HepG2 (cell line): ENCODE measurements at regions not wholly inside any gene's neighbourhood (a gene's known extent, or its start where the extent isn't known, plus 50 kb on each side); places are given as distances from the start of the nearest gene placed in this dataset.

Experiments
- ATAC-seq: fragments of 200-7000 bp; cut with Tn5 transposase; 3 replicates; pipeline ENCODE4 v1.9.1; 2020; ENCODE audit warnings: mild to moderate bottlenecking, moderate library complexity
- BruUV-seq: library from RNA; stranded (reverse); fragments of 400-500 nt; replicated peaks from 2 replicates; lab custom pipeline; 2021; lab: Mats Ljungman, UMichigan
- CTCF ChIA-PET: fragments of 300-600 bp; formaldehyde crosslinking; extraction: SDS; loops from one replicate; lab custom pipeline; 2021; ENCODE audit warnings: low total read pairs, inconsistent platforms, low intra/inter-chr PET ratio; lab: Yijun Ruan, JAX
- POLR2A ChIA-PET: fragments of 350-600 bp; sonication (Branson Sonifier 250); formaldehyde crosslinking; loops from one replicate; lab custom pipeline; 2020; ENCODE audit warnings: antibody characterized with exemption, inconsistent platforms; lab: Yijun Ruan, JAX
- DNase-seq: peaks from one replicate; pipeline ENCODE4 v3.0.0-alpha.2; 2015; ENCODE audit warnings: low spot score
- FAIRE-seq: peaks from 3 replicates; lab custom pipeline; 2011; peaks lifted over from hg19 to GRCh38; lab: Jason Lieb, UNC
- H2AFZ ChIP-seq: one replicate; pipeline ENCODE4 v1.6.1; 2011; ENCODE audit warnings: low read length, inconsistent platforms
- H3K27ac ChIP-seq: fragments of 300-600 bp; 3 replicates; pipeline ENCODE4 v1.8.0; 2011; ENCODE audit warnings: mixed run types, mild to moderate bottlenecking, mixed read lengths, low read length, inconsistent platforms; ENCODE audit not compliant: insufficient read depth; ENCODE audit errors: extremely low read length
- H3K27me3 ChIP-seq, 2 experiments: fragments of 200-600 bp in 1 of 2; 2 replicates in 1 of 2; 3 replicates in 1 of 2; pipeline versions ENCODE4 v1.6.0 to v1.8.0; 2011; ENCODE audit warnings: low read length in 2 of 2, mild to moderate bottlenecking in 2 of 2, moderate library complexity in 2 of 2, inconsistent platforms in 1 of 2; ENCODE audit not compliant: insufficient read depth in 2 of 2, control insufficient read depth in 1 of 2
- H3K36me3 ChIP-seq, 2 experiments: fragments of 200-600 bp in 1 of 2; replicated peaks in 1 of 2; 2 replicates in 1 of 2; 3 replicates in 1 of 2; pipeline versions ENCODE4 v1.5.1 to v1.8.0; 2011; ENCODE audit warnings: low read length in 2 of 2, inconsistent platforms in 1 of 2; ENCODE audit not compliant: insufficient read depth in 2 of 2, control insufficient read depth in 1 of 2
- H3K4me1 ChIP-seq: 2 replicates; pipeline ENCODE4 v1.5.1; 2012; ENCODE audit warnings: low read length, inconsistent platforms; ENCODE audit not compliant: insufficient read depth
- H3K4me2 ChIP-seq: 2 replicates; pipeline ENCODE4 v1.6.0; 2011; ENCODE audit warnings: low read depth, low read length, inconsistent platforms
- H3K4me3 ChIP-seq, 3 experiments: fragments of 200-600 bp in 1 of 3; sonication (generic), shearing (Covaris generic) in 1 of 3; replicated peaks in 1 of 3; 2 replicates each; pipeline ENCODE4 v1.5.1; 2011 to 2016; ENCODE audit warnings: low read length in 3 of 3, inconsistent platforms in 2 of 3, low read depth in 2 of 3, mild to moderate bottlenecking in 2 of 3, control low read depth in 1 of 3, mixed read lengths in 1 of 3; ENCODE audit not compliant: insufficient read depth in 1 of 3
- H3K79me2 ChIP-seq: one replicate; pipeline ENCODE4 v1.6.1; 2011; ENCODE audit warnings: low read length, inconsistent platforms; ENCODE audit not compliant: insufficient read depth
- H3K9ac ChIP-seq: 2 replicates; pipeline ENCODE4 v1.6.0; 2011; ENCODE audit warnings: mild to moderate bottlenecking, low read depth, low read length, inconsistent platforms; ENCODE audit not compliant: insufficient read depth
- H3K9me3 ChIP-seq: 2 replicates; pipeline ENCODE4 v1.5.1; 2012; ENCODE audit warnings: mild to moderate bottlenecking, low read length
- H4K20me1 ChIP-seq: 2 replicates; pipeline ENCODE4 v1.6.0; 2011; ENCODE audit warnings: inconsistent platforms, mild to moderate bottlenecking, low read length, moderate library complexity; ENCODE audit not compliant: insufficient read depth
- CEBPB ChIP-seq: IDR thresholded peaks from 2 replicates; pipeline ENCODE4 v1.6.1; 2011; ENCODE audit warnings: low read depth, low read length, improper control_type of control experiment, borderline replicate concordance
- KDM2A ChIP-seq: sonication (generic); formaldehyde crosslinking; IDR thresholded peaks from 2 replicates; pipeline ENCODE4 v1.4.0; 2020; ENCODE audit warnings: low read depth, missing genetic modification reagents, borderline replicate concordance
- MAFK ChIP-seq, 2 experiments: IDR thresholded peaks in 1 of 2; conservative IDR thresholded peaks in 1 of 2; 2 replicates each; pipeline ENCODE4 v1.6.1; 2011; ENCODE audit warnings: improper control_type of control experiment in 2 of 2, low read length in 2 of 2
- ZEB1 ChIP-seq: IDR thresholded peaks from 2 replicates; pipeline ENCODE4 v1.6.1; 2012; ENCODE audit warnings: mild to moderate bottlenecking, low read depth, inconsistent platforms; ENCODE audit not compliant: insufficient replicate concordance
- ZNF549 ChIP-seq: sonication (generic); formaldehyde crosslinking; IDR thresholded peaks from 2 replicates; pipeline ENCODE4 v1.5.0; 2020; ENCODE audit warnings: missing genetic modification reagents
- WGBS: methylation state at CpG from one replicate; pipeline ENCODE4 v1.1.6; 2017; ENCODE audit warnings: low lambda C conversion rate; 5-methylcytosine and 5-hydroxymethylcytosine counted together
- in situ Hi-C: cut with HindIII; loops from 2 replicates; pipeline ENCODE4 v1.10.0; 2017; ENCODE audit warnings: low pct_unique_long_range_greater_than_20kb; ENCODE audit not compliant: extremely low pct_ligation_motif_present
- intact Hi-C: fragments of 100-400 bp; cut with micrococcal nuclease; formaldehyde crosslinking; loops from one replicate; pipeline ENCODE4 v1.10.0; 2022; ENCODE audit not compliant: unreplicated experiment
- TF ChIP-seq, protein P1 (sequence below), 2 experiments: sonication (generic) in 1 of 2; formaldehyde crosslinking in 1 of 2; IDR thresholded peaks; 2 replicates each; pipeline versions ENCODE4 v1.5.1 to v1.6.1; 2011 to 2020; ENCODE audit warnings: borderline replicate concordance in 1 of 2, low read depth in 1 of 2, low read length in 1 of 2, mild to moderate bottlenecking in 1 of 2, missing genetic modification reagents in 1 of 2, moderate library complexity in 1 of 2

DNA sequence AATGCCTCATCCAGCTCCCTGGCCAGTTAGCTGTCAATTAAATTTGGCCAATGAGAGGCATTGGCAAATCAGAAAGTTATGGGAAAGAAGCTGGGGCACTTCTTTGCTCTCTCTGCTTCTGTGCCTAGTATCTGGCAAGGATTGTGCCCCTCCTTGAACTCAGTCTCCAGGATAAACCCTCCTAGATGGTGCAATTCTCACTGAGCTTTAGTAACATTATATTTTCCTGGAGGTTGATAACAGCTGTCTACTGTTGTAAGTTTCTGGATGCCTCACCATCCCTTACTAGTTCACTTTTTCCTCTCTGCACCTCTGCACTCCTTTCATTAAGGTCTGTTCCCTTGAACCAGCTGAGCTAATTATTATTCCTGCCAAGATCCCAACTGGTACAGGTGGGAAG lies 329.5 kb downstream of the MFSD1 start (continued):
- TF ChIP-seq, protein P1, sequence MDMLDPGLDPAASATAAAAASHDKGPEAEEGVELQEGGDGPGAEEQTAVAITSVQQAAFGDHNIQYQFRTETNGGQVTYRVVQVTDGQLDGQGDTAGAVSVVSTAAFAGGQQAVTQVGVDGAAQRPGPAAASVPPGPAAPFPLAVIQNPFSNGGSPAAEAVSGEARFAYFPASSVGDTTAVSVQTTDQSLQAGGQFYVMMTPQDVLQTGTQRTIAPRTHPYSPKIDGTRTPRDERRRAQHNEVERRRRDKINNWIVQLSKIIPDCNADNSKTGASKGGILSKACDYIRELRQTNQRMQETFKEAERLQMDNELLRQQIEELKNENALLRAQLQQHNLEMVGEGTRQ (IDR thresholded peaks at IDR 0.05; ENCODE audit: low read depth, low read length), result no peak
- TF ChIP-seq, protein P1 (CRISPR knock-in tag; IDR thresholded peaks at IDR 0.05; ENCODE audit: borderline replicate concordance), result no peak
- TF ChIP-seq ZEB1, result no peak
- no peak for TF ChIP-seq ZNF549 (CRISPR knock-in tag)
- no peak for TF ChIP-seq KDM2A (CRISPR knock-in tag)

DNA sequence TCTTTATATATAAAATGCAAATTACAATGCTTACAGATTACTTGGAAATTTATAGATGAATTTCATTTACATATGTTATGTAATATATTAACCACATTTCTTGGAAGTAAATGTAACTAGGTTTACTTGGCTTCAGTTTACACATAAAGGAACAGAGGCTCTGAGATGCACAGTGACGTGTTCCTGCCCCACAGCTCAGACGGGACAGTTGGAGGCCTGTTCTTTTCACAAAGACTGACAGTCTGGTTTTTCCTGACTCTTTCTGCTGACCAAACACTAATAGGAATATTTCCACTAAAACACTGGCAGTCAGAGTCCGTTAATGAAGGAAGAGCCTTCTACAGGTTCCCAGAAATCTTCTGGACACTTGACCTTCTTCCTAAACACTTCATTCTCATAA lies 336.1 kb downstream of the MFSD1 start:
- no peak overlapping the region for H3K4me3 ChIP-seq
- H2AFZ ChIP-seq, result no peak overlapping the region
- FAIRE-seq (no peak), DNase-seq (no peak), ATAC-seq (no peak)
- no peaks in the 10 kb centered on the region; a peak in 1 of 5 replicates for H3K27me3 ChIP-seq
- intact Hi-C loops, result no loop called here
- no peaks in the 10 kb centered on the region for H3K36me3 ChIP-seq
- 2% methylated on average over 3 of the region's 3 CpGs for WGBS
- in situ Hi-C loops, result loop anchor here (10.0 kb wide), 1 partner anchor 117 kb away; no protein-coding TSS in a partner anchor
- no peaks in the 10 kb centered on the region for H4K20me1 ChIP-seq
- TF ChIP-seq CEBPB (no peak), MAFK (conservative IDR thresholded peaks at IDR 0.05 in 1 of 2, IDR thresholded peaks at IDR 0.05 in 1 of 2; ENCODE audit: low read length in 2 of 2) (peak; percentile 21 to 35; a peak in 2 of 4 replicates)
- H3K9me3 ChIP-seq, result no peaks in the 10 kb centered on the region
- H3K4me2 ChIP-seq, result no peak overlapping the region
- CTCF ChIA-PET, result no interaction called here
- POLR2A ChIA-PET, result no interaction called here
- BruUV-seq, result no TSS peak
- no peak overlapping the region for H3K27ac ChIP-seq
- no peak overlapping the region for H3K9ac ChIP-seq
- no peaks in the 10 kb centered on the region for H3K79me2 ChIP-seq
- no peaks in the 10 kb centered on the region for H3K4me1 ChIP-seq
